Glutamatergic neuron (in vitro differentiated cells): ENCODE measurements at regions not wholly inside any gene's neighbourhood (a gene's known extent, or its start where the extent isn't known, plus 50 kb on each side); places are given as distances from the start of the nearest gene placed in this dataset.

ENCODE experiments used
- DNase-seq: peaks from one replicate; pipeline ENCODE4 v3.0.0; 2022
- H3K27ac Mint-ChIP-seq: one replicate; pipeline ENCODE4 v1.8.0; 2020; ENCODE audit warnings: mild to moderate bottlenecking, mixed read lengths, inconsistent platforms; ENCODE audit not compliant: unreplicated experiment
- H3K27me3 Mint-ChIP-seq: one replicate; pipeline ENCODE4 v1.8.0; 2020; ENCODE audit warnings: mild to moderate bottlenecking, moderate library complexity, mixed read lengths, inconsistent platforms; ENCODE audit not compliant: unreplicated experiment
- H3K36me3 Mint-ChIP-seq: one replicate; pipeline ENCODE4 v1.8.0; 2020; ENCODE audit warnings: mild to moderate bottlenecking, mixed read lengths, inconsistent platforms; ENCODE audit not compliant: unreplicated experiment
- H3K4me1 Mint-ChIP-seq: one replicate; pipeline ENCODE4 v1.8.0; 2020; ENCODE audit warnings: mild to moderate bottlenecking, low read depth, mixed read lengths, inconsistent platforms; ENCODE audit not compliant: unreplicated experiment
- H3K4me3 Mint-ChIP-seq: one replicate; pipeline ENCODE4 v1.8.0; 2020; ENCODE audit warnings: mild to moderate bottlenecking, mixed read lengths, inconsistent platforms; ENCODE audit not compliant: unreplicated experiment
- H3K9me3 Mint-ChIP-seq: one replicate; pipeline ENCODE4 v1.8.0; 2020; ENCODE audit warnings: mild to moderate bottlenecking, moderate library complexity, mixed read lengths, inconsistent platforms; ENCODE audit not compliant: unreplicated experiment
- TF ChIP-seq, protein P1 (sequence below): fragments of 200-600 bp; sonication (generic); IDR thresholded peaks from one replicate; pipeline ENCODE4 v1.5.0; 2021; ENCODE audit not compliant: partially characterized antibody, unreplicated experiment

DNA sequence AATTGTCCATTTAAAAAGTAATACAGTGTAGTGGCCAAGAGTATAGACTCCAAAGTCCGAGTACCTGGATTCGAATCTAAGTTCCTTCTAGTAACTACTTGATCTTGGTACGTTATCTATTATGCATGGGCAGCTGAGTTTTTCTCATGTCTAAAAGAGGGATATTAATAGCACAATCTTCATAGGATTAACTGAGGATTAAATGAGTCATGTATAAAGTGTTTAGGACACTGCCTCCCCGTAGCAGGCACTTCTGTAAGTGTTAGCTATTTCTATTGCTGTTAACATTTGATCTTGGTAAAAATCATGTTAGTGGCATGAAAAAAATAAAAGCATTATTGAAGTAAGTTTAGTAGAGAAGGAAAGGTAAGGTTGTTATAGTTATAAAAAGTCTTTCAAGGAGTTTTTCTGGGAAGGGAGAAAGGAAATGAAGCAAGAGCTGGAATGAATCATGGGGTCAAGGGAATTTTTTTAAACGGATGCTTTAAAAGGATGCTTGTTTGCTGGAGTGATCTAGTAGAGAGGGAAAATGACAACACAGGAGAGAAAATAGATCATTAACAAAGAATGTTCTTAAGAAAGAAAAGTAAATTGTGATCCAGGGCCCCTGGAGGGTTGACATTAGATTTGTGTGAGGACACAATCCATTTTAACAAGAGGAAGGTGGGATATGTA, 502.2 kb upstream of the USP15 start:
- H3K27me3 Mint-ChIP-seq: no peaks in the 10 kb centered on the region
- TF ChIP-seq, protein P1, sequence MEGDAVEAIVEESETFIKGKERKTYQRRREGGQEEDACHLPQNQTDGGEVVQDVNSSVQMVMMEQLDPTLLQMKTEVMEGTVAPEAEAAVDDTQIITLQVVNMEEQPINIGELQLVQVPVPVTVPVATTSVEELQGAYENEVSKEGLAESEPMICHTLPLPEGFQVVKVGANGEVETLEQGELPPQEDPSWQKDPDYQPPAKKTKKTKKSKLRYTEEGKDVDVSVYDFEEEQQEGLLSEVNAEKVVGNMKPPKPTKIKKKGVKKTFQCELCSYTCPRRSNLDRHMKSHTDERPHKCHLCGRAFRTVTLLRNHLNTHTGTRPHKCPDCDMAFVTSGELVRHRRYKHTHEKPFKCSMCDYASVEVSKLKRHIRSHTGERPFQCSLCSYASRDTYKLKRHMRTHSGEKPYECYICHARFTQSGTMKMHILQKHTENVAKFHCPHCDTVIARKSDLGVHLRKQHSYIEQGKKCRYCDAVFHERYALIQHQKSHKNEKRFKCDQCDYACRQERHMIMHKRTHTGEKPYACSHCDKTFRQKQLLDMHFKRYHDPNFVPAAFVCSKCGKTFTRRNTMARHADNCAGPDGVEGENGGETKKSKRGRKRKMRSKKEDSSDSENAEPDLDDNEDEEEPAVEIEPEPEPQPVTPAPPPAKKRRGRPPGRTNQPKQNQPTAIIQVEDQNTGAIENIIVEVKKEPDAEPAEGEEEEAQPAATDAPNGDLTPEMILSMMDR: no peak
- DNase-seq: no peak
- no peak overlapping the region for H3K4me3 Mint-ChIP-seq
- H3K4me1 Mint-ChIP-seq: no peaks in the 10 kb centered on the region
- H3K36me3 Mint-ChIP-seq: no peaks in the 10 kb centered on the region
- H3K9me3 Mint-ChIP-seq: no peaks in the 10 kb centered on the region
- no peak overlapping the region for H3K27ac Mint-ChIP-seq

DNA sequence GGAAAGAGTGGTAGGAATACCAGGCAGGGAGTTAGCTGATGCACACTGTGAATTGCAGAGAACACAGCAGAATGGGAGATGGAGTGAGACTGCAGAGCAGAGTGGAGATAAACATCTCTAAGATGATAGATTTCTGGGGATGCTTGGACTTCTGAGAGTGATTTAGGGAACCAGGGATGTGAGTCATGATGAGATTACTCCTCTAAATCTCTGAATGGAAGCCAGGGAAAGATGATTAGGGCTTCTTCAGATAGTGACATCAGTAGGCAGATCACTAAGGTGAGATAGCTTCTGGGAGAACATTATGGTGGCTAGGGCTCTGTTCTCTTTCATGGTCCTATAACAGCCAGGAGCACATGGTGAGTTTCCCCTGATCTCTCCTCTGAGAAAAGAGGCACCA, 501.5 kb upstream of the USP15 start:
- no peaks in the 10 kb centered on the region for H3K27me3 Mint-ChIP-seq
- H3K27ac Mint-ChIP-seq: no peak overlapping the region
- TF ChIP-seq, protein P1: no peak
- H3K4me3 Mint-ChIP-seq: no peak overlapping the region
- no peaks in the 10 kb centered on the region for H3K36me3 Mint-ChIP-seq
- no peak for DNase-seq
- H3K9me3 Mint-ChIP-seq: no peaks in the 10 kb centered on the region
- no peaks in the 10 kb centered on the region for H3K4me1 Mint-ChIP-seq

DNA sequence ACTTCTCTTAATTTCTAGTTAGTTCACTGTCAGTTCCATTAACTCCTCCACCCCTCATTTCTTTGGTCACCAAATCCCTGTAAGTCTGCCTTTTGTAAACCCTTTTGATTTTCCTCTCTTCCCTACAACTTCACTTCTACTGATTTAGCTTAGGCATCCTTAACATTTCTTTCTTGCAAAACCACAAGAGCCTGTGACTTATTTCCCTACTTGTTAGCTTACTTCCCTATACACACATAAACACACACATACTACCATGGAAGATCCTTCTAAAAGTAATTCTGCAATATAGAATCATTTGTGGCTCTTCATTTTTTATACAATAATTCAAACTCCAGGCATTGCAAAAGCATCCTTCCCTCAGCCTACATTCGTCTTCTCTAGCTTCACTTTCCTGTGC, 494.3 kb upstream of the USP15 start:
- no peaks in the 10 kb centered on the region for H3K9me3 Mint-ChIP-seq
- no peaks in the 10 kb centered on the region for H3K4me1 Mint-ChIP-seq
- TF ChIP-seq, protein P1: no peak
- H3K27ac Mint-ChIP-seq: no peak overlapping the region
- DNase-seq: no peak
- no peaks in the 10 kb centered on the region for H3K27me3 Mint-ChIP-seq
- H3K4me3 Mint-ChIP-seq: no peak overlapping the region
- peaks cover 5% of the 10 kb centered on the region for H3K36me3 Mint-ChIP-seq

DNA sequence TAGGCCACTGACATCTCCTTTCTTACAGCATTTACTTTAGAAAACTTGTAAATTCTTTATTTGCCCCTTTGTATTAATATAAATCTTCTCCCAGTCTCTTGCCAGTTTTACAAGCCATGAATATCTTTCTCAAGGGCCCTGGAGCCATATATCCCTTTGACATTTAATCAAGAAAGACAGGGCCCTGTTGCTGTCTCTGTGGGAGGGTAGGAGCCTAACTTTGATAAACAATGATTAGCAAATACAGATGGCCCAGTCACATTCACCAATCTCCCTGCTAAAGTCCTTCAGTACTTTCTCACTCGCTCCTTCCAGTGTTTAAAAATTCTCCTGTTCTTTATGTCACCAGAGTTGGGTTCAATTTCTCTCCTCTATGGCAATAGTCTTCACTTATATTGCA, 479.8 kb upstream of the USP15 start:
- Mint-ChIP-seq H3K9me3 (no peaks in the 10 kb centered on the region), H3K36me3 (no peaks in the 10 kb centered on the region), H3K4me1 (no peaks in the 10 kb centered on the region), H3K4me3 (no peak overlapping the region), H3K27me3 (no peaks in the 10 kb centered on the region), H3K27ac (no peak overlapping the region)
- no peak for DNase-seq
- TF ChIP-seq, protein P1: no peak

DNA sequence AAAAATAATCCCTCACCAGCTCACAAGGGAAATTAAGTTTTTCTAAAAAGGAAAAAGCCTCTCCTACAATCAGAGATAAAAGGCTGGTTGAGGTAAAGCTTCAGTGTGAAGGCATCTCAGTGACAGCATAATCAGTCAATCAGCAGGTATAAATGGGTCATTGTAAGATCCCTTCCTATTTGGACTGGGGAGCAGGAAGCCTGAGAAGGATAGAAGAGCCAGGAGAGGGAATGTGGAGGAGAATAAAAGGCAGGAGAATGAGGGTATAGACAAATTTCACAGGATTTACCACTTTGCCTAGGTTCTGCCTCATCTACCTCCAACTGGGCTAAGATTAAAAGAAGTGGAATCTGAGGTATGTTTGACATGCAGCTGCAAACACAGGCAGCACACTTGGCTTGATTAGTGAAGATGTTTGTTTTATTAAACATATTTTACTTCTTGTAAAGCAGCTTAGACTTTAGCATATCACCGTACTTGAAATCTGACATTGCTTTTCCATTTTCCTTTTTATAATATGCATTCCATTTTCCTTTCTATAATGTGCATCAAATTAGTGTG, 479.1 kb upstream of the USP15 start:
- H3K27me3 Mint-ChIP-seq: no peaks in the 10 kb centered on the region
- H3K9me3 Mint-ChIP-seq: no peaks in the 10 kb centered on the region
- H3K4me1 Mint-ChIP-seq: no peaks in the 10 kb centered on the region
- no peak for DNase-seq
- no peak overlapping the region for H3K4me3 Mint-ChIP-seq
- no peak overlapping the region for H3K27ac Mint-ChIP-seq
- TF ChIP-seq, protein P1: no peak
- no peaks in the 10 kb centered on the region for H3K36me3 Mint-ChIP-seq
